H1 (cell line): ENCODE measurements at regions not wholly inside any gene's neighbourhood (a gene's known extent, or its start where the extent isn't known, plus 50 kb on each side); places are given as distances from the start of the nearest gene placed in this dataset.

Experiments
- CTCF ChIA-PET: fragments of 300-600 bp; sonication (Branson Sonifier 250); formaldehyde crosslinking; loops from one replicate; lab custom pipeline; 2021; ENCODE audit not compliant: partially characterized antibody; lab: Charles Lee
- POLR2A ChIA-PET: fragments of 300-600 bp; sonication (Branson Sonifier 250); formaldehyde crosslinking; loops from one replicate; lab custom pipeline; 2021; ENCODE audit warnings: inconsistent platforms; ENCODE audit not compliant: partially characterized antibody; lab: Charles Lee
- DNase-seq, 2 experiments: peaks; one replicate each; pipeline versions ENCODE4 v3.0.0 to v3.0.0-alpha.2; 2010 to 2022; ENCODE audit warnings: low spot score in 2 of 2, low read depth in 1 of 2, mixed read lengths in 1 of 2
- FAIRE-seq: peaks from 2 replicates; lab custom pipeline; 2011; peaks lifted over from hg19 to GRCh38; lab: Jason Lieb, UNC
- H2AFZ ChIP-seq: 2 replicates; pipeline ENCODE4 v1.8.1; 2012; ENCODE audit warnings: low read length, inconsistent platforms
- H2AK5ac ChIP-seq: 2 replicates; pipeline ENCODE4 v1.6.1; 2013; ENCODE audit warnings: low read depth, low read length
- H2BK120ac ChIP-seq: replicated peaks from 2 replicates; pipeline ENCODE3; 2013; ENCODE audit warnings: low read depth, low read length, inconsistent platforms
- H2BK12ac ChIP-seq: 2 replicates; pipeline ENCODE4 v1.6.1; 2013; ENCODE audit warnings: low read depth, low read length
- H2BK15ac ChIP-seq: 2 replicates; pipeline ENCODE4 v1.6.1; 2013; ENCODE audit warnings: low read length
- H2BK20ac ChIP-seq: 2 replicates; pipeline ENCODE4 v1.6.1; 2013; ENCODE audit warnings: low read length
- H2BK5ac ChIP-seq: 2 replicates; pipeline ENCODE4 v1.6.1; 2013; ENCODE audit warnings: low read depth, low read length
- H3K14ac ChIP-seq: 2 replicates; pipeline ENCODE4 v1.6.1; 2013; ENCODE audit warnings: inconsistent platforms; ENCODE audit not compliant: insufficient read length
- H3K18ac ChIP-seq: 2 replicates; pipeline ENCODE4 v1.6.1; 2013; ENCODE audit warnings: low read length; ENCODE audit errors: extremely low read depth
- H3K23ac ChIP-seq: 2 replicates; pipeline ENCODE4 v1.6.1; 2013; ENCODE audit warnings: inconsistent platforms; ENCODE audit not compliant: insufficient read length
- H3K23me2 ChIP-seq: 2 replicates; pipeline ENCODE4 v1.6.1; 2013; ENCODE audit warnings: low read depth, low read length
- H3K27ac ChIP-seq: 2 replicates; pipeline ENCODE4 v1.6.1; 2011; ENCODE audit warnings: low read depth, low read length, inconsistent platforms
- H3K27me3 ChIP-seq, 4 experiments: replicated peaks in 1 of 4; 1 replicate in 1 of 4; 2 replicates in 3 of 4; pipeline versions ENCODE4 v1.6.1 to v1.8.1; 2011 to 2013; ENCODE audit warnings: low read length in 3 of 4, mild to moderate bottlenecking in 3 of 4, inconsistent platforms in 2 of 4, mixed read lengths in 2 of 4, moderate library complexity in 1 of 4; ENCODE audit not compliant: control insufficient read depth in 3 of 4, insufficient read depth in 3 of 4; ENCODE audit errors: extremely low read depth in 1 of 4
- H3K36me3 ChIP-seq, 4 experiments: 2 replicates each; pipeline versions ENCODE4 v1.6.1 to v1.8.1; 2011 to 2013; ENCODE audit warnings: mild to moderate bottlenecking in 4 of 4, low read length in 3 of 4, moderate library complexity in 2 of 4, control low read depth in 1 of 4, inconsistent platforms in 1 of 4; ENCODE audit not compliant: insufficient read depth in 4 of 4, control insufficient read depth in 2 of 4
- H3K4ac ChIP-seq: replicated peaks from 2 replicates; pipeline ENCODE3; 2013; ENCODE audit warnings: low read length, low read depth, mixed read lengths, inconsistent platforms; ENCODE audit not compliant: insufficient read length
- H3K4me1 ChIP-seq, 4 experiments: replicated peaks in 1 of 4; 1 replicate in 1 of 4; 2 replicates in 3 of 4; pipeline versions ENCODE4 v1.6.1 to v1.8.1; 2011 to 2013; ENCODE audit warnings: low read length in 3 of 4, inconsistent platforms in 2 of 4, mixed read lengths in 1 of 4; ENCODE audit not compliant: insufficient read depth in 4 of 4, control insufficient read depth in 3 of 4
- H3K4me2 ChIP-seq, 2 experiments: 2 replicates each; pipeline versions ENCODE4 v1.6.1 to v1.8.1; 2011 to 2013; ENCODE audit warnings: low read depth in 2 of 2, low read length in 2 of 2, control low read depth in 1 of 2, inconsistent platforms in 1 of 2, mild to moderate bottlenecking in 1 of 2; ENCODE audit not compliant: insufficient read depth in 1 of 2
- H3K4me3 ChIP-seq, 4 experiments: fragments of 200-600, 300-600 bp in 1 of 4; sonication (generic), shearing (Covaris generic), sonication (Bioruptor Twin) in 1 of 4; 2 replicates each; pipeline versions ENCODE4 v1.5.1 to v1.8.1; 2011 to 2016; ENCODE audit warnings: low read length in 4 of 4, low read depth in 3 of 4, control low read depth in 2 of 4, inconsistent platforms in 2 of 4, mild to moderate bottlenecking in 2 of 4, mixed read lengths in 1 of 4, moderate library complexity in 1 of 4; ENCODE audit not compliant: insufficient read depth in 2 of 4; ENCODE audit errors: extremely low read depth in 1 of 4
- H3K56ac ChIP-seq: replicated peaks from 2 replicates; pipeline ENCODE3; 2013; ENCODE audit warnings: low read depth, mild to moderate bottlenecking, mixed read lengths, low read length, inconsistent platforms; ENCODE audit not compliant: insufficient read length
- H3K79me1 ChIP-seq: 2 replicates; pipeline ENCODE4 v1.6.1; 2013; ENCODE audit warnings: low read depth, low read length, control low read depth
- H3K79me2 ChIP-seq, 2 experiments: 2 replicates each; pipeline versions ENCODE4 v1.6.1 to v1.8.1; 2012 to 2013; ENCODE audit warnings: low read length in 2 of 2, mild to moderate bottlenecking in 2 of 2, inconsistent platforms in 1 of 2; ENCODE audit not compliant: insufficient read depth in 2 of 2, control insufficient read depth in 1 of 2
- H3K9ac ChIP-seq, 4 experiments: replicated peaks in 1 of 4; 1 replicate in 1 of 4; 2 replicates in 3 of 4; pipeline versions ENCODE4 v1.6.1 to v1.8.1; 2011 to 2013; ENCODE audit warnings: low read depth in 3 of 4, low read length in 3 of 4, control low read depth in 2 of 4, mild to moderate bottlenecking in 2 of 4, moderate library complexity in 2 of 4, inconsistent platforms in 1 of 4; ENCODE audit errors: extremely low read depth in 1 of 4
- H3K9me3 ChIP-seq, 2 experiments: 2 replicates each; pipeline versions ENCODE4 v1.6.1 to v1.8.1; 2012 to 2013; ENCODE audit warnings: mild to moderate bottlenecking in 2 of 2, moderate library complexity in 2 of 2, control low read depth in 1 of 2, inconsistent platforms in 1 of 2, low read depth in 1 of 2, low read length in 1 of 2, mixed read lengths in 1 of 2; ENCODE audit not compliant: insufficient read depth in 2 of 2
- H4K20me1 ChIP-seq, 2 experiments: replicated peaks in 1 of 2; 2 replicates each; pipeline versions ENCODE3 to v1.8.1; 2011 to 2013; ENCODE audit warnings: inconsistent platforms in 2 of 2, low read length in 2 of 2, mild to moderate bottlenecking in 1 of 2; ENCODE audit not compliant: insufficient read depth in 2 of 2, control insufficient read depth in 1 of 2
- H4K5ac ChIP-seq: 2 replicates; pipeline ENCODE4 v1.6.1; 2013; ENCODE audit warnings: low read length, low read depth, mixed read lengths, inconsistent platforms; ENCODE audit not compliant: insufficient read length
- H4K8ac ChIP-seq: 2 replicates; pipeline ENCODE4 v1.8.0; 2013; ENCODE audit warnings: mild to moderate bottlenecking, moderate library complexity, low read length, inconsistent platforms; ENCODE audit not compliant: insufficient read depth; ENCODE audit errors: extremely low read depth
- H4K91ac ChIP-seq: replicated peaks from 2 replicates; pipeline ENCODE3; 2013; ENCODE audit warnings: low read length, mixed read lengths, inconsistent platforms; ENCODE audit not compliant: insufficient read length
- ATF3 ChIP-seq: IDR thresholded peaks from 2 replicates; pipeline ENCODE4 v1.6.1; 2011; ENCODE audit warnings: low read depth, mild to moderate bottlenecking, low read length; ENCODE audit not compliant: insufficient read depth
- CEBPB ChIP-seq: IDR thresholded peaks from 2 replicates; pipeline ENCODE4 v1.6.1; 2012; ENCODE audit warnings: low read depth, low read length
- CHD2 ChIP-seq: IDR thresholded peaks from 2 replicates; pipeline ENCODE4 v1.6.1; 2012; ENCODE audit warnings: low read length, improper control_type of control experiment
- EZH2 ChIP-seq: fragments of 200-600 bp; sonication (generic); IDR thresholded peaks from 2 replicates; pipeline ENCODE4 v1.7.1; 2012; ENCODE audit warnings: low read depth, mild to moderate bottlenecking, moderate library complexity, low read length, inconsistent platforms; ENCODE audit not compliant: severe bottlenecking
- JUN ChIP-seq: IDR thresholded peaks from 2 replicates; pipeline ENCODE4 v1.6.1; 2011; ENCODE audit warnings: low read depth, mild to moderate bottlenecking, improper control_type of control experiment, low read length
- MAFK ChIP-seq: IDR thresholded peaks from 2 replicates; pipeline ENCODE4 v1.6.1; 2012; ENCODE audit warnings: low read depth, mild to moderate bottlenecking, improper control_type of control experiment, low read length
- RBBP5 ChIP-seq: IDR thresholded peaks from 2 replicates; pipeline ENCODE4 v1.7.1; 2012; ENCODE audit warnings: low read depth, mild to moderate bottlenecking, inconsistent platforms, low read length, moderate library complexity, borderline replicate concordance
- SIRT6 ChIP-seq: IDR thresholded peaks from one replicate; pipeline ENCODE4 v1.7.1; 2012; ENCODE audit warnings: low read length, inconsistent platforms
- WGBS, 2 experiments: shearing (Covaris generic) in 1 of 2; methylation state at CpG; one replicate each; pipeline versions ENCODE4 v1.1.6 to v1.1.7; 2013 to 2015; ENCODE audit warnings: low lambda C conversion rate in 2 of 2, mixed read lengths in 2 of 2, inconsistent platforms in 1 of 2, low coverage in 1 of 2, missing lambda C conversion rate in 1 of 2; ENCODE audit not compliant: insufficient replicate concordance in 2 of 2, insufficient coverage in 1 of 2, insufficient read length in 1 of 2; ENCODE audit errors: extremely low coverage in 1 of 2, missing lambda C conversion rate in 1 of 2; 5-methylcytosine and 5-hydroxymethylcytosine counted together

- Histone ChIP-seq H2BK15ac (no peak overlapping the region), H3K4me2 (no peak overlapping the region), H3K79me1 (no peaks in the 10 kb centered on the region), H4K8ac (no peak overlapping the region), H3K4me3 (no peak overlapping the region), H3K9ac (no peak overlapping the region), H3K27me3 (no peaks in the 10 kb centered on the region), H2BK20ac (no peak overlapping the region), H3K4me1 (no peaks in the 10 kb centered on the region), H3K36me3 (no peaks in the 10 kb centered on the region), H3K4ac (no peak overlapping the region), H2BK120ac (no peak overlapping the region), H3K27ac (no peak overlapping the region), H2BK12ac (no peak overlapping the region), H3K56ac (no peak overlapping the region), H3K23me2 (no peaks in the 10 kb centered on the region), H3K18ac (no peak overlapping the region), H4K91ac (no peak overlapping the region), H3K23ac (no peak overlapping the region), H2BK5ac (no peak overlapping the region), H3K79me2 (no peaks in the 10 kb centered on the region), H3K14ac (no peak overlapping the region), H4K5ac (no peak overlapping the region), H4K20me1 (no peaks in the 10 kb centered on the region), H3K9me3 (peaks cover 6 to 17% of the 10 kb centered on the region in 2 experiments), H2AK5ac (no peak overlapping the region), H2AFZ (no peak overlapping the region)
- no peak for TF ChIP-seq CEBPB
- TF ChIP-seq MAFK: no peak
- TF ChIP-seq ATF3: no peak
- TF ChIP-seq SIRT6: no peak
- no peak for TF ChIP-seq CHD2
- no peak for TF ChIP-seq JUN
- no peak for TF ChIP-seq RBBP5
- TF ChIP-seq EZH2: no peak
- DNase-seq: no peak
- ChIA-PET CTCF (no interaction called here), POLR2A (no interaction called here)
- WGBS, 2 experiments: 90% methylated on average over 2 of the region's 2 CpGs; no CpG with 5 or more reads in 1 of the 2 experiments
- FAIRE-seq: no peak
These were observed 150.5 kb downstream of the SNX18 start for GRCh38 chr5:54668096-54668495.
